H1 (cell line): ENCODE measurements at regions not wholly inside any gene's neighbourhood (a gene's known extent, or its start where the extent isn't known, plus 50 kb on each side); places are given as distances from the start of the nearest gene placed in this dataset.

Experiments
- CTCF ChIA-PET: fragments of 300-600 bp; sonication (Branson Sonifier 250); formaldehyde crosslinking; loops from one replicate; lab custom pipeline; 2021; ENCODE audit not compliant: partially characterized antibody; lab: Charles Lee
- POLR2A ChIA-PET: fragments of 300-600 bp; sonication (Branson Sonifier 250); formaldehyde crosslinking; loops from one replicate; lab custom pipeline; 2021; ENCODE audit warnings: inconsistent platforms; ENCODE audit not compliant: partially characterized antibody; lab: Charles Lee
- DNase-seq, 2 experiments: peaks; one replicate each; pipeline versions ENCODE4 v3.0.0 to v3.0.0-alpha.2; 2010 to 2022; ENCODE audit warnings: low spot score in 2 of 2, low read depth in 1 of 2, mixed read lengths in 1 of 2
- FAIRE-seq: peaks from 2 replicates; lab custom pipeline; 2011; peaks lifted over from hg19 to GRCh38; lab: Jason Lieb, UNC
- H2AFZ ChIP-seq: 2 replicates; pipeline ENCODE4 v1.8.1; 2012; ENCODE audit warnings: low read length, inconsistent platforms
- H2AK5ac ChIP-seq: 2 replicates; pipeline ENCODE4 v1.6.1; 2013; ENCODE audit warnings: low read depth, low read length
- H2BK120ac ChIP-seq: replicated peaks from 2 replicates; pipeline ENCODE3; 2013; ENCODE audit warnings: low read depth, low read length, inconsistent platforms
- H2BK12ac ChIP-seq: 2 replicates; pipeline ENCODE4 v1.6.1; 2013; ENCODE audit warnings: low read depth, low read length
- H2BK15ac ChIP-seq: 2 replicates; pipeline ENCODE4 v1.6.1; 2013; ENCODE audit warnings: low read length
- H2BK20ac ChIP-seq: 2 replicates; pipeline ENCODE4 v1.6.1; 2013; ENCODE audit warnings: low read length
- H2BK5ac ChIP-seq: 2 replicates; pipeline ENCODE4 v1.6.1; 2013; ENCODE audit warnings: low read depth, low read length
- H3K14ac ChIP-seq: 2 replicates; pipeline ENCODE4 v1.6.1; 2013; ENCODE audit warnings: inconsistent platforms; ENCODE audit not compliant: insufficient read length
- H3K18ac ChIP-seq: 2 replicates; pipeline ENCODE4 v1.6.1; 2013; ENCODE audit warnings: low read length; ENCODE audit errors: extremely low read depth
- H3K23ac ChIP-seq: 2 replicates; pipeline ENCODE4 v1.6.1; 2013; ENCODE audit warnings: inconsistent platforms; ENCODE audit not compliant: insufficient read length
- H3K23me2 ChIP-seq: 2 replicates; pipeline ENCODE4 v1.6.1; 2013; ENCODE audit warnings: low read depth, low read length
- H3K27ac ChIP-seq: 2 replicates; pipeline ENCODE4 v1.6.1; 2011; ENCODE audit warnings: low read depth, low read length, inconsistent platforms
- H3K27me3 ChIP-seq, 4 experiments: replicated peaks in 1 of 4; 1 replicate in 1 of 4; 2 replicates in 3 of 4; pipeline versions ENCODE4 v1.6.1 to v1.8.1; 2011 to 2013; ENCODE audit warnings: low read length in 3 of 4, mild to moderate bottlenecking in 3 of 4, inconsistent platforms in 2 of 4, mixed read lengths in 2 of 4, moderate library complexity in 1 of 4; ENCODE audit not compliant: control insufficient read depth in 3 of 4, insufficient read depth in 3 of 4; ENCODE audit errors: extremely low read depth in 1 of 4
- H3K36me3 ChIP-seq, 4 experiments: 2 replicates each; pipeline versions ENCODE4 v1.6.1 to v1.8.1; 2011 to 2013; ENCODE audit warnings: mild to moderate bottlenecking in 4 of 4, low read length in 3 of 4, moderate library complexity in 2 of 4, control low read depth in 1 of 4, inconsistent platforms in 1 of 4; ENCODE audit not compliant: insufficient read depth in 4 of 4, control insufficient read depth in 2 of 4
- H3K4ac ChIP-seq: replicated peaks from 2 replicates; pipeline ENCODE3; 2013; ENCODE audit warnings: low read length, low read depth, mixed read lengths, inconsistent platforms; ENCODE audit not compliant: insufficient read length
- H3K4me1 ChIP-seq, 4 experiments: replicated peaks in 1 of 4; 1 replicate in 1 of 4; 2 replicates in 3 of 4; pipeline versions ENCODE4 v1.6.1 to v1.8.1; 2011 to 2013; ENCODE audit warnings: low read length in 3 of 4, inconsistent platforms in 2 of 4, mixed read lengths in 1 of 4; ENCODE audit not compliant: insufficient read depth in 4 of 4, control insufficient read depth in 3 of 4
- H3K4me2 ChIP-seq, 2 experiments: 2 replicates each; pipeline versions ENCODE4 v1.6.1 to v1.8.1; 2011 to 2013; ENCODE audit warnings: low read depth in 2 of 2, low read length in 2 of 2, control low read depth in 1 of 2, inconsistent platforms in 1 of 2, mild to moderate bottlenecking in 1 of 2; ENCODE audit not compliant: insufficient read depth in 1 of 2
- H3K4me3 ChIP-seq, 4 experiments: fragments of 200-600, 300-600 bp in 1 of 4; sonication (generic), shearing (Covaris generic), sonication (Bioruptor Twin) in 1 of 4; 2 replicates each; pipeline versions ENCODE4 v1.5.1 to v1.8.1; 2011 to 2016; ENCODE audit warnings: low read length in 4 of 4, low read depth in 3 of 4, control low read depth in 2 of 4, inconsistent platforms in 2 of 4, mild to moderate bottlenecking in 2 of 4, mixed read lengths in 1 of 4, moderate library complexity in 1 of 4; ENCODE audit not compliant: insufficient read depth in 2 of 4; ENCODE audit errors: extremely low read depth in 1 of 4
- H3K56ac ChIP-seq: replicated peaks from 2 replicates; pipeline ENCODE3; 2013; ENCODE audit warnings: low read depth, mild to moderate bottlenecking, mixed read lengths, low read length, inconsistent platforms; ENCODE audit not compliant: insufficient read length
- H3K79me1 ChIP-seq: 2 replicates; pipeline ENCODE4 v1.6.1; 2013; ENCODE audit warnings: low read depth, low read length, control low read depth
- H3K79me2 ChIP-seq, 2 experiments: 2 replicates each; pipeline versions ENCODE4 v1.6.1 to v1.8.1; 2012 to 2013; ENCODE audit warnings: low read length in 2 of 2, mild to moderate bottlenecking in 2 of 2, inconsistent platforms in 1 of 2; ENCODE audit not compliant: insufficient read depth in 2 of 2, control insufficient read depth in 1 of 2
- H3K9ac ChIP-seq, 4 experiments: replicated peaks in 1 of 4; 1 replicate in 1 of 4; 2 replicates in 3 of 4; pipeline versions ENCODE4 v1.6.1 to v1.8.1; 2011 to 2013; ENCODE audit warnings: low read depth in 3 of 4, low read length in 3 of 4, control low read depth in 2 of 4, mild to moderate bottlenecking in 2 of 4, moderate library complexity in 2 of 4, inconsistent platforms in 1 of 4; ENCODE audit errors: extremely low read depth in 1 of 4
- H3K9me3 ChIP-seq, 2 experiments: 2 replicates each; pipeline versions ENCODE4 v1.6.1 to v1.8.1; 2012 to 2013; ENCODE audit warnings: mild to moderate bottlenecking in 2 of 2, moderate library complexity in 2 of 2, control low read depth in 1 of 2, inconsistent platforms in 1 of 2, low read depth in 1 of 2, low read length in 1 of 2, mixed read lengths in 1 of 2; ENCODE audit not compliant: insufficient read depth in 2 of 2
- H4K20me1 ChIP-seq, 2 experiments: replicated peaks in 1 of 2; 2 replicates each; pipeline versions ENCODE3 to v1.8.1; 2011 to 2013; ENCODE audit warnings: inconsistent platforms in 2 of 2, low read length in 2 of 2, mild to moderate bottlenecking in 1 of 2; ENCODE audit not compliant: insufficient read depth in 2 of 2, control insufficient read depth in 1 of 2
- H4K5ac ChIP-seq: 2 replicates; pipeline ENCODE4 v1.6.1; 2013; ENCODE audit warnings: low read length, low read depth, mixed read lengths, inconsistent platforms; ENCODE audit not compliant: insufficient read length
- H4K8ac ChIP-seq: 2 replicates; pipeline ENCODE4 v1.8.0; 2013; ENCODE audit warnings: mild to moderate bottlenecking, moderate library complexity, low read length, inconsistent platforms; ENCODE audit not compliant: insufficient read depth; ENCODE audit errors: extremely low read depth
- H4K91ac ChIP-seq: replicated peaks from 2 replicates; pipeline ENCODE3; 2013; ENCODE audit warnings: low read length, mixed read lengths, inconsistent platforms; ENCODE audit not compliant: insufficient read length
- ASH2L ChIP-seq: fragments of 200-600, 300-600 bp; sonication (generic); IDR thresholded peaks from one replicate; pipeline ENCODE4 v1.7.1; 2017; ENCODE audit warnings: low read length
- CBX8 ChIP-seq: fragments of 300-800, 300-1000 bp; sonication (generic); IDR thresholded peaks from 2 replicates; pipeline ENCODE4 v1.7.1; 2016; ENCODE audit warnings: low read depth, low read length, borderline replicate concordance
- EZH2 ChIP-seq: fragments of 200-600 bp; sonication (generic); IDR thresholded peaks from 2 replicates; pipeline ENCODE4 v1.7.1; 2012; ENCODE audit warnings: low read depth, mild to moderate bottlenecking, moderate library complexity, low read length, inconsistent platforms; ENCODE audit not compliant: severe bottlenecking
- GTF2F1 ChIP-seq: IDR thresholded peaks from 2 replicates; pipeline ENCODE4 v1.6.1; 2012; ENCODE audit warnings: low read depth, low read length, improper control_type of control experiment, borderline replicate concordance
- HDAC6 ChIP-seq: IDR thresholded peaks from one replicate; pipeline ENCODE4 v1.7.1; 2012; ENCODE audit warnings: low read depth, mild to moderate bottlenecking, inconsistent platforms, low read length, moderate library complexity
- KDM4A ChIP-seq: IDR thresholded peaks from one replicate; pipeline ENCODE4 v1.7.1; 2012; ENCODE audit warnings: low read depth, mild to moderate bottlenecking, moderate library complexity, low read length, inconsistent platforms; ENCODE audit not compliant: severe bottlenecking
- POLR2A ChIP-seq, 2 experiments: IDR thresholded peaks; 1 replicate in 1 of 2; 2 replicates in 1 of 2; pipeline ENCODE4 v1.6.1; 2011; ENCODE audit warnings: low read depth in 2 of 2, low read length in 2 of 2, mild to moderate bottlenecking in 2 of 2; ENCODE audit errors: control extremely low read depth in 1 of 2
- POU5F1 ChIP-seq: IDR thresholded peaks from 2 replicates; pipeline ENCODE4 v1.6.1; 2011; ENCODE audit warnings: low read depth, mild to moderate bottlenecking, low read length, moderate library complexity
- SIN3A ChIP-seq, 2 experiments: IDR thresholded peaks in 1 of 2; conservative IDR thresholded peaks in 1 of 2; 2 replicates each; pipeline ENCODE4 v1.6.1; 2011 to 2012; ENCODE audit warnings: low read length in 2 of 2, improper control_type of control experiment in 1 of 2, low read depth in 1 of 2, mild to moderate bottlenecking in 1 of 2
- TAF1 ChIP-seq: IDR thresholded peaks from 2 replicates; pipeline ENCODE4 v1.6.1; 2011; ENCODE audit warnings: mild to moderate bottlenecking, low read depth, low read length
- WGBS, 2 experiments: shearing (Covaris generic) in 1 of 2; methylation state at CpG; one replicate each; pipeline versions ENCODE4 v1.1.6 to v1.1.7; 2013 to 2015; ENCODE audit warnings: low lambda C conversion rate in 2 of 2, mixed read lengths in 2 of 2, inconsistent platforms in 1 of 2, low coverage in 1 of 2, missing lambda C conversion rate in 1 of 2; ENCODE audit not compliant: insufficient replicate concordance in 2 of 2, insufficient coverage in 1 of 2, insufficient read length in 1 of 2; ENCODE audit errors: extremely low coverage in 1 of 2, missing lambda C conversion rate in 1 of 2; 5-methylcytosine and 5-hydroxymethylcytosine counted together

DNA sequence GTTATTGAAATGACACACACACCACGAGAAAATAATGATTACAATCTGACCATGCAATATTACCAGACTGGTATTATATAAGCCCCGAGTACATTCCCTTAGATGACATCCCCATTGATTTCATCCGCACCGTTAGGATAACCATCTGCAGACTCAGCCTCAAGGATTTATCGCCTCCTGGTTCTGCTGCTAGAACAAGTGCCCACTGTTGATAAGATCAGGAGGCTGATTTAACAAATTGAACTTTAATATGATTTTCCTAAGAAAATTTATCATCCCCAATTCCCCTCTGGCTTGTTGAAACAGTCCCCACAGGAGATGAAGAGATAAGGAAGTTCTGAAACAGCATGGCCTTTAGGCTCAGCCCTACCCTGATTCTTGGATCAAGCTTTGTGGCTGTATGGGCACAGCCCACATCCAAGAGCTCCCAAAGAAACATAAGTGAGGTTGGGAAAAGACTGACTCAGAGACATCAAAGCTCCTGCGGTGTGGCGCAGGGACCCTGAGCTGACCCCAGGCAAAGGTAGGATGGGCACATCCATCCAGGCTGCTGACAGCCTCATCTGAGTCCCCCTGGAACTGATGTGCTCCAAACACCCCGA is 59.2 kb upstream of the CHCHD3 start:
- Histone ChIP-seq H4K20me1 (no peaks in the 10 kb centered on the region), H2AK5ac (no peak overlapping the region), H3K9ac (no peak overlapping the region), H2AFZ (no peak overlapping the region), H3K23ac (no peak overlapping the region), H3K79me1 (no peaks in the 10 kb centered on the region), H3K36me3 (no peaks in the 10 kb centered on the region), H3K23me2 (no peaks in the 10 kb centered on the region), H3K4me2 (no peak overlapping the region), H3K27ac (no peak overlapping the region), H4K8ac (no peak overlapping the region), H3K4me3 (no peak overlapping the region), H3K79me2 (no peaks in the 10 kb centered on the region), H2BK15ac (no peak overlapping the region), H3K9me3 (peaks cover 0 to 3% of the 10 kb centered on the region in 2 experiments; a peak in 1 of 4 replicates), H4K5ac (no peak overlapping the region), H2BK5ac (no peak overlapping the region), H2BK20ac (no peak overlapping the region), H3K18ac (no peak overlapping the region), H3K4ac (no peak overlapping the region), H3K14ac (no peak overlapping the region), H2BK120ac (no peak overlapping the region), H2BK12ac (no peak overlapping the region), H3K56ac (no peak overlapping the region), H4K91ac (no peak overlapping the region), H3K4me1 (no peaks in the 10 kb centered on the region), H3K27me3 (no peaks in the 10 kb centered on the region)
- TF ChIP-seq POU5F1 (no peak), EZH2 (no peak), GTF2F1 (no peak), KDM4A (no peak), CBX8 (no peak), TAF1 (no peak), HDAC6 (no peak), POLR2A (IDR thresholded peaks at IDR 0.05; ENCODE audit: control extremely low read depth in 1 of 2, low read depth in 2 of 2, low read length in 2 of 2) (no peak), ASH2L (no peak), SIN3A (conservative IDR thresholded peaks at IDR 0.05 in 1 of 2, IDR thresholded peaks at IDR 0.05 in 1 of 2; ENCODE audit: low read depth in 1 of 2, low read length in 2 of 2) (no peak)
- POLR2A ChIA-PET = no interaction called here
- DNase-seq (no peak), FAIRE-seq (no peak)
- CTCF ChIA-PET = interaction anchor here (1.0 to 1.7 kb wide), 5 partner anchors 9 to 431 kb away, joined by 3 to 7 read pairs (median 3); no protein-coding TSS in a partner anchor
- WGBS, 2 experiments = 75% methylated on average over 8 of the region's 8 CpGs; no CpG with 5 or more reads in 1 of the 2 experiments
